ENCODE measurements at regions not wholly inside any gene's neighbourhood (a gene's known extent, or its start where the extent isn't known, plus 50 kb on each side); places are given as distances from the start of the nearest gene placed in this dataset.

GRCh38 chr6:27112974-27113373 lies 134.5 kb upstream of the PRSS16 start:
- TF ChIP-seq CTCF (IDR thresholded peaks at IDR 0.05) (no peak), POLR2A (IDR thresholded peaks at IDR 0.05) (no peak)

Data from ovary (tissue), 3 donors.